ENCODE measurements at regions not wholly inside any gene's neighbourhood (a gene's known extent, or its start where the extent isn't known, plus 50 kb on each side); places are given as distances from the start of the nearest gene placed in this dataset.

- ChIA-PET POLR2A (ENCODE audit: partially characterized antibody) (no interaction called here), CTCF (ENCODE audit: partially characterized antibody) (interaction anchor here (0.6 to 1.2 kb wide), 4 partner anchors 8 to 210 kb away, joined by 3 to 5 read pairs (median 3); no protein-coding TSS in a partner anchor)
- H2BK15ac ChIP-seq (ENCODE audit: low read length) = no peak overlapping the region
- H3K36me3 ChIP-seq (ENCODE audit: control insufficient read depth in 2 of 4, insufficient read depth in 4 of 4, low read length in 3 of 4) = no peaks in the 10 kb centered on the region
- no peaks in the 10 kb centered on the region for H3K9me3 ChIP-seq (ENCODE audit: insufficient read depth in 2 of 2, low read depth in 1 of 2, low read length in 1 of 2)
- H3K14ac ChIP-seq (ENCODE audit: insufficient read length) = no peak overlapping the region
- no peak overlapping the region for H4K5ac ChIP-seq (ENCODE audit: insufficient read length, low read depth, low read length)
- no peak overlapping the region for H2AFZ ChIP-seq (ENCODE audit: low read length)
- FAIRE-seq (no peak), DNase-seq (ENCODE audit: low read depth in 1 of 2, low spot score in 2 of 2) (no peak)
- TF ChIP-seq PHF8 (conservative IDR thresholded peaks at IDR 0.05; ENCODE audit: low read depth, low read length) = no peak
- TF ChIP-seq EZH2 (IDR thresholded peaks at IDR 0.05; ENCODE audit: low read depth, low read length, severe bottlenecking) = no peak
- TF ChIP-seq SP2 (IDR thresholded peaks at IDR 0.05; ENCODE audit: low read length) = no peak
- no peak for TF ChIP-seq POLR2A (IDR thresholded peaks at IDR 0.05; ENCODE audit: control extremely low read depth in 1 of 2, low read depth in 2 of 2, low read length in 2 of 2)
- TF ChIP-seq TAF7 (optimal IDR thresholded peaks at IDR 0.05; ENCODE audit: borderline replicate concordance, low read depth, low read length) = no peak
- TF ChIP-seq KDM5A (IDR thresholded peaks at IDR 0.05; ENCODE audit: low read length) = no peak
- TF ChIP-seq GABPA (IDR thresholded peaks at IDR 0.05; ENCODE audit: borderline replicate concordance, insufficient read depth, low read length) = no peak
- no peak for TF ChIP-seq RNF2 (IDR thresholded peaks at IDR 0.05; ENCODE audit: borderline replicate concordance, low read depth, low read length, missing control alignments, poor library complexity, severe bottlenecking)
- TF ChIP-seq CREB1 (IDR thresholded peaks at IDR 0.05) = no peak
- TF ChIP-seq JUND (IDR thresholded peaks at IDR 0.05; ENCODE audit: low read length) = no peak
- TF ChIP-seq TCF12 (IDR thresholded peaks at IDR 0.05; ENCODE audit: low read depth, low read length) = no peak
- TF ChIP-seq NANOG (IDR thresholded peaks at IDR 0.05; ENCODE audit: insufficient read depth, low read depth, low read length, poor library complexity, severe bottlenecking) = no peak
- H4K8ac ChIP-seq (ENCODE audit: extremely low read depth, insufficient read depth, low read length) = no peak overlapping the region
- H3K79me1 ChIP-seq (ENCODE audit: low read depth, low read length) = no peaks in the 10 kb centered on the region
- no peak overlapping the region for H3K27ac ChIP-seq (ENCODE audit: low read depth, low read length)
- no peaks in the 10 kb centered on the region; a peak in 1 of 7 replicates for H3K4me1 ChIP-seq (replicated peaks in 1 of 4; ENCODE audit: control insufficient read depth in 3 of 4, insufficient read depth in 4 of 4, low read length in 3 of 4)
- no peak overlapping the region for H2BK12ac ChIP-seq (ENCODE audit: low read depth, low read length)
- no peak overlapping the region for H2BK5ac ChIP-seq (ENCODE audit: low read depth, low read length)
- no peak overlapping the region for H2AK5ac ChIP-seq (ENCODE audit: low read depth, low read length)
- no peak overlapping the region for H3K9ac ChIP-seq (replicated peaks in 1 of 4; ENCODE audit: extremely low read depth in 1 of 4, low read depth in 3 of 4, low read length in 3 of 4)
- H3K4ac ChIP-seq (replicated peaks; ENCODE audit: insufficient read length, low read depth, low read length) = no peak overlapping the region
- no peaks in the 10 kb centered on the region for H3K23me2 ChIP-seq (ENCODE audit: low read depth, low read length)
- H3K18ac ChIP-seq (ENCODE audit: extremely low read depth, low read length) = no peak overlapping the region
- H3K27me3 ChIP-seq (replicated peaks in 1 of 4; ENCODE audit: control insufficient read depth in 3 of 4, extremely low read depth in 1 of 4, insufficient read depth in 3 of 4, low read length in 3 of 4) = no peaks in the 10 kb centered on the region
- H3K4me2 ChIP-seq (ENCODE audit: insufficient read depth in 1 of 2, low read depth in 2 of 2, low read length in 2 of 2) = no peak overlapping the region
- H2BK20ac ChIP-seq (ENCODE audit: low read length) = no peak overlapping the region
- H4K20me1 ChIP-seq (replicated peaks in 1 of 2; ENCODE audit: control insufficient read depth in 1 of 2, insufficient read depth in 2 of 2, low read length in 2 of 2) = no peaks in the 10 kb centered on the region
- no peak overlapping the region for H3K4me3 ChIP-seq (ENCODE audit: extremely low read depth in 1 of 4, insufficient read depth in 2 of 4, low read depth in 3 of 4, low read length in 4 of 4)
- H3K79me2 ChIP-seq (ENCODE audit: control insufficient read depth in 1 of 2, insufficient read depth in 2 of 2, low read length in 2 of 2) = no peaks in the 10 kb centered on the region
- no peak overlapping the region for H3K56ac ChIP-seq (replicated peaks; ENCODE audit: insufficient read length, low read depth, low read length)
- no peak overlapping the region for H2BK120ac ChIP-seq (replicated peaks; ENCODE audit: low read depth, low read length)
- 100% methylated on average over 1 of the region's 1 CpG; no CpG with 5 or more reads in 1 of the 2 experiments for WGBS, 2 experiments (ENCODE audit: extremely low coverage in 1 of 2, insufficient coverage in 1 of 2, insufficient read length in 1 of 2, insufficient replicate concordance in 2 of 2, low coverage in 1 of 2, low lambda C conversion rate in 2 of 2, missing lambda C conversion rate in 1 of 2)
- H3K23ac ChIP-seq (ENCODE audit: insufficient read length) = no peak overlapping the region
- no peak overlapping the region for H4K91ac ChIP-seq (replicated peaks; ENCODE audit: insufficient read length, low read length)
Measured at GRCh38 chr3:871651-872050, 221.2 kb upstream of the CNTN6 start.

Data from H1 (cell line).